ENCODE measurements at regions not wholly inside any gene's neighbourhood (a gene's known extent, or its start where the extent isn't known, plus 50 kb on each side); places are given as distances from the start of the nearest gene placed in this dataset.

GRCh38 chr12:67202678-67203012 lies 66.5 kb upstream of the CAND1 start:
- Histone ChIP-seq H3K4me1 (no peaks in the 10 kb centered on the region), H3K9me3 (no peaks in the 10 kb centered on the region), H3K27me3 (no peaks in the 10 kb centered on the region), H3K36me3 (no peaks in the 10 kb centered on the region), H3K4me3 (ENCODE audit: low read depth, low read length) (no peak overlapping the region)
- no peak for TF ChIP-seq CTCF (IDR thresholded peaks at IDR 0.05; ENCODE audit: low read depth, low read length)
- no peak for DNase-seq

- no peak overlapping the region for H3K4me3 ChIP-seq (ENCODE audit: low read depth, low read length)
- no peaks in the 10 kb centered on the region for H3K36me3 ChIP-seq
- no peaks in the 10 kb centered on the region for H3K9me3 ChIP-seq
- H3K27me3 ChIP-seq = no peaks in the 10 kb centered on the region; the same call in 1 of the 2 replicates
- DNase-seq = no peak
- TF ChIP-seq CTCF (IDR thresholded peaks at IDR 0.05; ENCODE audit: low read depth, low read length) = no peak
- H3K4me1 ChIP-seq = no peaks in the 10 kb centered on the region
These were observed 60.7 kb upstream of the CAND1 start for GRCh38 chr12:67208281-67209067.

GRCh38 chr12:67211029-67211428 lies 58.1 kb upstream of the CAND1 start:
- DNase-seq = no peak
- Histone ChIP-seq H3K36me3 (no peaks in the 10 kb centered on the region), H3K4me3 (ENCODE audit: low read depth, low read length) (no peak overlapping the region), H3K27me3 (no peaks in the 10 kb centered on the region; the same call in 1 of the 2 replicates), H3K9me3 (no peaks in the 10 kb centered on the region), H3K4me1 (no peaks in the 10 kb centered on the region)
- no peak for TF ChIP-seq CTCF (IDR thresholded peaks at IDR 0.05; ENCODE audit: low read depth, low read length)

GRCh38 chr12:67211494-67211893 lies 57.7 kb upstream of the CAND1 start:
- Histone ChIP-seq H3K4me1 (no peaks in the 10 kb centered on the region), H3K9me3 (no peaks in the 10 kb centered on the region), H3K4me3 (ENCODE audit: low read depth, low read length) (no peak overlapping the region), H3K36me3 (no peaks in the 10 kb centered on the region), H3K27me3 (no peaks in the 10 kb centered on the region; the same call in 1 of the 2 replicates)
- no peak for DNase-seq
- no peak for TF ChIP-seq CTCF (IDR thresholded peaks at IDR 0.05; ENCODE audit: low read depth, low read length)

- H3K27me3 ChIP-seq = 0 out of 2 replicates have a peak, but pooled peaks cover 7% of the 10 kb centered on the region
- H3K36me3 ChIP-seq = no peaks in the 10 kb centered on the region
- H3K9me3 ChIP-seq = no peaks in the 10 kb centered on the region
- DNase-seq = no peak
- H3K4me1 ChIP-seq = no peaks in the 10 kb centered on the region
- H3K4me3 ChIP-seq (ENCODE audit: low read depth, low read length) = no peak overlapping the region
- TF ChIP-seq CTCF (IDR thresholded peaks at IDR 0.05; ENCODE audit: low read depth, low read length) = no peak
These were observed 51.5 kb upstream of the CAND1 start for GRCh38 chr12:67217647-67218046.
